ENCODE measurements at regions not wholly inside any gene's neighbourhood (a gene's known extent, or its start where the extent isn't known, plus 50 kb on each side); places are given as distances from the start of the nearest gene placed in this dataset.

- TF ChIP-seq CTCF (IDR thresholded peaks at IDR 0.05) (no peak), POLR2A (IDR thresholded peaks at IDR 0.05; ENCODE audit: low read depth) (no peak), EP300 (IDR thresholded peaks at IDR 0.05) (no peak)
These were observed 127.9 kb upstream of the DMD start for GRCh38 chrX:33339219-33339618.

Data from esophagus muscularis mucosa (tissue), 4 donors.